ENCODE measurements at regions not wholly inside any gene's neighbourhood (a gene's known extent, or its start where the extent isn't known, plus 50 kb on each side); places are given as distances from the start of the nearest gene placed in this dataset.
A peak's percentile ranks its signal among the peaks of the same experiment; 100 is the strongest.

- H3K4me1 ChIP-seq, result peaks cover 8 to 16% (median 15%) of the 10 kb centered on the region in 4 donors
- peak overlapping the region in 1 of 4 donors; percentile 52 for H3K27ac ChIP-seq (replicated peaks in 1 of 4)
- DNase-seq (ENCODE audit: extremely low spot score), result peak; percentile 47
- intact Hi-C loops (cut with DNase I), result no loop called here
- H3K9me3 ChIP-seq, result no peaks in the 10 kb centered on the region
- no peaks in the 10 kb centered on the region for H3K36me3 ChIP-seq
- no peaks in the 10 kb centered on the region for H3K27me3 ChIP-seq
- 41% methylated on average over 4 of the region's 4 CpGs for WGBS
- TF ChIP-seq EP300 (IDR thresholded peaks at IDR 0.05) (no peak), POLR2A (IDR thresholded peaks at IDR 0.05; ENCODE audit: low read depth) (no peak), POLR2AphosphoS5 (IDR thresholded peaks at IDR 0.05) (no peak), CTCF (IDR thresholded peaks at IDR 0.05) (no peak)
- H3K4me3 ChIP-seq, result no peak overlapping the region
Measured at GRCh38 chr4:14816623-14817261, 185.5 kb upstream of the CPEB2 start.

- H3K4me3 ChIP-seq, result no peak overlapping the region
- no peaks in the 10 kb centered on the region for H3K36me3 ChIP-seq
- no peak for DNase-seq (ENCODE audit: extremely low spot score)
- no peaks in the 10 kb centered on the region for H3K27me3 ChIP-seq
- H3K4me1 ChIP-seq, result peaks cover 0 to 12% (median 10%) of the 10 kb centered on the region in 4 donors
- 93% methylated on average over 3 of the region's 3 CpGs for WGBS
- no peak for TF ChIP-seq POLR2A (IDR thresholded peaks at IDR 0.05; ENCODE audit: low read depth)
- no peak for TF ChIP-seq POLR2AphosphoS5 (IDR thresholded peaks at IDR 0.05)
- no peak for TF ChIP-seq EP300 (IDR thresholded peaks at IDR 0.05)
- TF ChIP-seq CTCF (IDR thresholded peaks at IDR 0.05), result no peak
- no peak overlapping the region for H3K27ac ChIP-seq (replicated peaks in 1 of 4)
- intact Hi-C loops (cut with DNase I), result no loop called here
- no peaks in the 10 kb centered on the region for H3K9me3 ChIP-seq
Measured at GRCh38 chr4:14824189-14824588, 178.1 kb upstream of the CPEB2 start.

GRCh38 chr4:14827111-14827510, 175.2 kb upstream of the CPEB2 start:
- Histone ChIP-seq H3K36me3 (no peaks in the 10 kb centered on the region), H3K4me3 (no peak overlapping the region), H3K27me3 (no peaks in the 10 kb centered on the region), H3K27ac (replicated peaks in 1 of 4) (no peak overlapping the region), H3K9me3 (no peaks in the 10 kb centered on the region), H3K4me1 (peaks cover 0 to 14% (median 11%) of the 10 kb centered on the region in 4 donors)
- intact Hi-C loops (cut with DNase I), result no loop called here
- no peak for DNase-seq (ENCODE audit: extremely low spot score)
- WGBS, result 67% methylated on average over 4 of the region's 8 CpGs
- TF ChIP-seq CTCF (IDR thresholded peaks at IDR 0.05) (no peak), POLR2AphosphoS5 (IDR thresholded peaks at IDR 0.05) (no peak), EP300 (IDR thresholded peaks at IDR 0.05) (no peak), POLR2A (IDR thresholded peaks at IDR 0.05; ENCODE audit: low read depth) (no peak)

- H3K4me3 ChIP-seq, result no peak overlapping the region
- H3K27ac ChIP-seq (replicated peaks in 1 of 4), result no peak overlapping the region
- no peak for TF ChIP-seq CTCF (IDR thresholded peaks at IDR 0.05)
- no peak for TF ChIP-seq POLR2A (IDR thresholded peaks at IDR 0.05; ENCODE audit: low read depth)
- TF ChIP-seq POLR2AphosphoS5 (IDR thresholded peaks at IDR 0.05), result no peak
- TF ChIP-seq EP300 (IDR thresholded peaks at IDR 0.05), result no peak
- no peak for DNase-seq (ENCODE audit: extremely low spot score)
- no peaks in the 10 kb centered on the region for H3K27me3 ChIP-seq
- 83% methylated on average over 3 of the region's 4 CpGs for WGBS
- H3K36me3 ChIP-seq, result no peaks in the 10 kb centered on the region
- H3K9me3 ChIP-seq, result no peaks in the 10 kb centered on the region
- intact Hi-C loops (cut with DNase I), result no loop called here
- H3K4me1 ChIP-seq, result peaks cover 0 to 14% (median 11%) of the 10 kb centered on the region in 4 donors
Measured at GRCh38 chr4:14829795-14830194, 172.5 kb upstream of the CPEB2 start.

- intact Hi-C loops (cut with DNase I), result no loop called here
- H3K4me3 ChIP-seq, result no peak overlapping the region
- WGBS, result 43% methylated on average over 1 of the region's 1 CpG
- H3K27ac ChIP-seq (replicated peaks in 1 of 4), result no peak overlapping the region
- H3K27me3 ChIP-seq, result no peaks in the 10 kb centered on the region
- no peaks in the 10 kb centered on the region for H3K9me3 ChIP-seq
- DNase-seq (ENCODE audit: extremely low spot score), result no peak
- TF ChIP-seq EP300 (IDR thresholded peaks at IDR 0.05) (no peak), CTCF (IDR thresholded peaks at IDR 0.05) (no peak), POLR2AphosphoS5 (IDR thresholded peaks at IDR 0.05) (no peak), POLR2A (IDR thresholded peaks at IDR 0.05; ENCODE audit: low read depth) (no peak)
- H3K36me3 ChIP-seq, result no peaks in the 10 kb centered on the region
- H3K4me1 ChIP-seq, result peaks cover 0 to 17% (median 12%) of the 10 kb centered on the region in 4 donors
Measured at GRCh38 chr4:14831416-14831815, 170.9 kb upstream of the CPEB2 start.

Data from esophagus muscularis mucosa (tissue), 4 donors.